ENCODE measurements at regions not wholly inside any gene's neighbourhood (a gene's known extent, or its start where the extent isn't known, plus 50 kb on each side); places are given as distances from the start of the nearest gene placed in this dataset.

- DNase-seq (ENCODE audit: low read depth in 2 of 2), result no peak
Measured at GRCh38 chrX:39536211-39536610, 561.5 kb downstream of the BCOR start.

- DNase-seq (ENCODE audit: low read depth in 2 of 2), result no peak
Measured at GRCh38 chrX:39541881-39542280, 555.9 kb downstream of the BCOR start.

GRCh38 chrX:39542316-39542715 is 555.4 kb downstream of the BCOR start:
- no peak for DNase-seq (ENCODE audit: low read depth in 2 of 2)

DNA sequence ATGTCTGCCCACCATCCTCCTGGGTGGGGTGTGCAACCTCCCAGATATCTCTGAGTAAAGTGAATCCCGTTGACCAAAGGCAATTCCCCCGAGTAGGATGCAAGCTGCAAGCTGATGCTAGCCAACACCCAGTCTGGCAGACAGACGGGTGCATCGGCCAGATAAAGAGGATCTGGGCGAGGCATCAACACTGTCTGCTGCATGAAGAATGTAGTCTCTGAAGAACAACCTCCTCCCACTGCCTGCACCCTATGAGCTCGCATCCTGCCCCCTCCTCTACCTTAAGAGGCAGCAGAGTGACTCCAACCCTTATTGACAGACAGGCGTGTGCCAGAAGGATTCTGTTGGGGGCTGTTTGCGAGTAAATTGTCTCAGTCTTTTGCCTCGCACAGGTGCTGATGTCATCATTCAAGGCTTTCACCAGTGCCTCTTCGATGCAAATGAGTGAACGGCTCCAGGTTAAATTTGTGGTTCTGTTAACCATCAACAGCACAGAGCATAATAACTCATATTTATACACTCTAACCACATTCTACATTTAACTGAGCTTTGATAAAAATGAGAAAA is 546.9 kb downstream of the BCOR start:
- no peak for DNase-seq (ENCODE audit: low read depth in 2 of 2)

GRCh38 chrX:39551762-39552161 is 546.0 kb downstream of the BCOR start:
- no peak for DNase-seq (ENCODE audit: low read depth in 2 of 2)

- no peak for DNase-seq (ENCODE audit: low read depth in 2 of 2)
Measured at GRCh38 chrX:39555431-39555830, 542.3 kb downstream of the BCOR start.

DNA sequence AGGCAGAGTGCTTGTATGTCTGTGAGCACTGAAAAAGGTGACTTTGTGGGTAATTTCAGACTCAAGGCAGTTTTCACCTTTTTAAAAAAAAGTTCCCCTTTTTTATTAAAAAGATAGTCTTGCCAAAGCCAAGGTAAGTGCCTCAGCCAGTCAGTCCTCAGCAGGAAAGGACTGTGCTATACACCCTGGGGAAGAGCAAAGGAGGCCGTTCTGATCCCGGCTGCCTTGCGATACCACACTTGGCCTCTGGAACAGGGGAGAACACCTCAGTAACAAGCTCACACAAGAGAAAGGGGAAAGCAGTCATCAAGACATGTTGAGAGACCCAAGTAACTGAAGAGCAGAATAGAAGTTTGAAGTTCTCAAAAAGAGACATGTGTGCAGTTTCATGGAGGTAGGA is 541.7 kb downstream of the BCOR start:
- DNase-seq (ENCODE audit: low read depth in 2 of 2), result no peak

- peak; percentile 46 to 53 for DNase-seq (ENCODE audit: low read depth in 2 of 2)
Measured at GRCh38 chrX:39559229-39559628, 538.5 kb downstream of the BCOR start.

DNA sequence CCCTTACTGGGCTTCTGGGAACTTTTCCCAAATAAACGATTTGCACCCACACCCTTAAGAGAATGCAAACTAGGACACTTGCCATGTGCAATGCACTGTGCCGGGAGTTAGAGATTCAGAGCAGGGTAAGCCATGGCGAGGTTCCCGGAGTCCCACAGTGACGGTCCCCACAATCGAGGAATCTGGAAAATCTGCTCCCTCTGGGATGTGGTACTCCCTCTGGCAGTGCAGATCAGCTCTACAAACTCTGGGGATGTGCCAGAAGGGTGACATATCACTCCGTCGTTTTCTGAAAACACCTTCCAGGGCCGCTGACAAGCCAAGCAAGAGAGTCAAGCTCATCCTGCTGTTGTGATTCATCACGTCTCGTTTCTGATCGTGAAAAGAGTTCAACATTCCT is 537.5 kb downstream of the BCOR start:
- no peak for DNase-seq (ENCODE audit: low read depth in 2 of 2)

GRCh38 chrX:39563178-39563577 is 534.6 kb downstream of the BCOR start:
- no peak for DNase-seq (ENCODE audit: low read depth in 2 of 2)

GRCh38 chrX:39564751-39565150 is 533.0 kb downstream of the BCOR start:
- DNase-seq (ENCODE audit: low read depth in 2 of 2), result no peak

GRCh38 chrX:39574178-39574577 is 523.6 kb downstream of the BCOR start:
- no peak for DNase-seq (ENCODE audit: low read depth in 2 of 2)

DNA sequence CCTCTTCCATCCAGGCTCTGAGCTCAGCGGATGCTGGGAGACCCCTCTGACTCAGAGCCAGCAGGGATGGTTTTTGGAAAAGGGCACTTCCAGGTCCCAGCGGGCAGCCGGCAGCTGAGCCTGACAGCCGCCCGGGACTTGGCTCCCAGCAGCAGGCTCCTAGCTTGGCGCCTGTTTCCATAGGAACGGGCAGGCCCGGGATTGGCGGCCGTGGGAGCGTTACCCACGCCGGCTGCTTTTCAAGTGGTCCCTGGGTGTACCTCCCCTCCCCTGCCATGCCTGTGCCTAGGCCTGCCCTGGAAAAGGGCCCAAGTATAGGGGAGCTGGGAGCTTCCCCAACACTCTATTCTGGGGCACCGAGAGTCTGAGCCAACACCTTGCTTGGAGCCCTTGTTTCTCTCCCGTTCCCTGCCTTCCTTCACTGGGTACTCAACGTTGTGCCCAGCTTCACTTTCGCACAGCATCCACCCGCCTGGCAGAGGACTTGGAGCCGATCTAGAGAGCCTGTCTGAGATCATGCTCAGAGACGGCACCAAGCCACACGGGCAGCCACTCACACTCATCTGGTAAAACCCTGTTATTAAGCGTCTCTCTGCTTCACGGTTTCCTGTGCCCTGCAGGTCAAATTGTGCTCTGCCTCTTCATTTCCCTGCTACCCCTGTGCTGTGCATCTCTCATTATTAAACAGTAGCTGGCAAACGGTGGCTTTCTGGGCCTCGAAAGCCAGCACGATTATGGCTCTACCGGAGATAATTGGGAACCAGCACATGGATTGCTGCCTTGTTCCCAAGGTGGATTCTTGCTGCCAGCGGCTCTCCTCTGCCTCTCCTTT is 521.5 kb downstream of the BCOR start:
- DNase-seq (ENCODE audit: low read depth in 2 of 2), result no peak

- no peak for DNase-seq (ENCODE audit: low read depth in 2 of 2)
Measured at GRCh38 chrX:39577206-39577984, 520.4 kb downstream of the BCOR start.

- DNase-seq (ENCODE audit: low read depth in 2 of 2), result no peak
Measured at GRCh38 chrX:39577985-39578869, 519.5 kb downstream of the BCOR start.

DNA sequence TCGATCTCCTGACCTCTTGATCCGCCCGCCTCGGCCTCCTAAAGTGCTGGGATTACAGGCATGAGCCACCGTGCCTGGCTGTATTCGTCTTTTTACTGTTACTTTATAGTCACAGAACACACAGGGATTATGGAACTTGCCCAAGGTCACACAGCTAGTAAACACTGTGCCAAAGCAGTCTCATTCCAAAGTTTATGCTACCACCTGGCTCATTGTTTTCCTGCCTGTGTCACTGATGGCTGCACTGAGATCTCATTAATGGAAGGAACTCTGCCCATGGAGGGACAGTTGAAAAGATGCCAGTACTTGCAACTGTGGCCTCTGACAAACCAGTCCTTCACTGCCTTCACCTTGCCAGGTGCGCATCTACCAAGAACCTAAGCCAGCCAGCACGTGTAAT is 517.7 kb downstream of the BCOR start:
- DNase-seq (ENCODE audit: low read depth in 2 of 2), result no peak

- DNase-seq (ENCODE audit: low read depth in 2 of 2), result no peak
Measured at GRCh38 chrX:39581411-39581810, 516.3 kb downstream of the BCOR start.

- DNase-seq (ENCODE audit: low read depth in 2 of 2), result peak in 1 of 2 experiments; percentile 1
Measured at GRCh38 chrX:39582091-39582490, 515.7 kb downstream of the BCOR start.

DNA sequence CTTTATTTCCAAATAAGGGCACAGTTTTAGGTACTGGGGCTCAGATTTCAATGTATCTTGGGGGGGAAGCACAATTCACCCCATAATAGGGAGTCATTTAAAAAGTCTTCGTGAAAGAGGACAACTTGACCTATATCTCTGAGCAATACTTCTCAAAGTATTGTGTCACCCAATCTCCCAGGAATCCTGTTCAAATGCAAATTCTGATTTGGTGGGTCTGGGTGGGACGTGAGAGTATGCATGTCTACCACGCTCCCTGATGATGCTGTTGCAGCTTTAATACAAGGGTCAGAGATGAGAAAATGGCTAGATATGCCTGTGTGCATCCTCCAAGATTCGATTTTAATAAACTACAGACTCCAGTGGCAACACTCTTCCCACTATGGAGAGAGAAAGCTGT is 514.8 kb downstream of the BCOR start:
- DNase-seq (ENCODE audit: low read depth in 2 of 2), result no peak

DNA sequence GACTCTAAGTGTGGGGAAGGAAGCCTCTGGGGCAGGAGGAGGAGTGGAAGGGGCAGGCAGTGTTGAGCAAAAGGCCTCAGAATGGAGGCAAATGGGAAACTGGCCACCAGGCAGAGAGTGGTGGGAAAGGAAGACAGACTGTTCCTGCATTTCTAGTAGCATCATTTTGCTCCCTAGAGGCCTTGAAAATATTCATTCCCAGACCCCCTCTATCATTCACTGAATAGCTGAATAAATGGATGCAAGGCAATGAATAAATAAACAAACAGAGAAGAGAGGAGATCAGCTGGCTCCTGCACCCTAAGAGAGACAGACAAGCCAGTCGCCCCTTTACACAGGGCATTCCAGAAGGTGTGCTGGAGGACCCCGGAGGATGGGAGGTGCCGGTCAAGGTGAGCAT is 511.9 kb downstream of the BCOR start:
- no peak for DNase-seq (ENCODE audit: low read depth in 2 of 2)

GRCh38 chrX:39586359-39586758 is 511.4 kb downstream of the BCOR start:
- no peak for DNase-seq (ENCODE audit: low read depth in 2 of 2)

GRCh38 chrX:39591099-39591498 is 506.7 kb downstream of the BCOR start:
- DNase-seq (ENCODE audit: low read depth in 2 of 2), result no peak
